HG03108 (cell line): ENCODE measurements at regions not wholly inside any gene's neighbourhood (a gene's known extent, or its start where the extent isn't known, plus 50 kb on each side); places are given as distances from the start of the nearest gene placed in this dataset.
"Not testable (repeated sequence)": the region's sequence is repeated elsewhere in the genome, so short reads cannot be mapped to it uniquely, and the experiment has no call there.

Source experiments
- ATAC-seq: cut with Tn5 transposase; IDR thresholded peaks from one replicate; pipeline ENCODE4 v1.9.1; 2021; ENCODE audit warnings: moderate library complexity; ENCODE audit not compliant: unreplicated experiment

DNA sequence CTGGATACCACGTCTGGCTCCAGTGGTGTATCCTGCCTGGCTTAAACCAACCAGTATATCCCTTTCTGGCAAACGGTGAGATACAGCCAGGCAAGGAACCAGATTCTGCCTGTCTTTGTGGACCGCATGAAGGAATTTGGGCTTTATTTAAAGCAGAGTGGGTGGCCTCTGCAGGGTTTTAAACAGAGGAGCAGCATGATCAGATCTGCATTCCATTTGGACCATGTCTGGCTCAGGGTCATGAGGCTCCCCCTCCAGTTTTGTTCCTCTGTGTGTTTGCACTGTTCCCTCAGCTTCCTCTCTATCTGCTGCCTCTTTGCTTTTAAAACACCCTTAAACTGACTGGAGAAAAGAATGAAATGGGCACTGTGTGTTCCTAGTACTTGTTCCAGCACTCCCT lies 195.0 kb downstream of the GIPC2 start:
- ATAC-seq, result no peak

DNA sequence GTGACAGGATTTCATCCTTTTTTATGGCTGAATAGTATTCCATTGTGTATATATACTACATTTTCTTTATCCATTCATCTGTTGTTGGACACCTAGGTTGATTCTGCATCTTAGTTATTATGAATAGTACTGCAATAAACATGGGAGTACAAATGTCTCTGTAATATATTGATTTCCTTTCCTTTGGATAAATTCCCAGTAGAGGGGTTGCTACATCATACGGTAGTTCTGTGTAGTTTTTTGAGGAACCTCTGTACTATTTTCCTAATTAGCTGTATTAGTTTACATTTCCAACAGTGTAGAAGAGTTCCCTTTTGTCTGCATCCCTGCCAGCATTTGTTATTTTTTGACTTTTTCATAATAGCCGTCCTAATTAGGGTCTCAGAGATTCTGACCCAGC lies 201.3 kb downstream of the GIPC2 start:
- ATAC-seq, result no peak

DNA sequence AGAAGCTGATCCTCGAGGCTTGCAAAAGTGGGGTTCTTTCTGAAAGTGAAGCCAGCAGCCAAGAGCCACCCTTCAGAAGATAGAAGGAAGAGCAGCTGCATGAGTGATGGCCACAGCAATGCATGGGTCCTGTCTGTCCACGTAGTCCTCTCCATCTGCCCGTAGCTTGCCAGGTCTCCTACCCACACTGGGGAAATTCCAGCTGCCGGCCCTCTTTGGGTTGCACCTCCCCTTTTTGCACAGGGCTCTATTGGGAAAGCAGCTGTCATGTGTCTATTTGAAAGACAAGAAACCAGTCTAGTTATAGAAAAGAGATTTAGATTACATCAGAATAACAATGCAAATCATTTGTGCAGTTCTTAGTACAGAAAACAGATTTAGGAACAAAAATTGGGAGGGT lies 204.4 kb downstream of the GIPC2 start:
- ATAC-seq, result no peak

DNA sequence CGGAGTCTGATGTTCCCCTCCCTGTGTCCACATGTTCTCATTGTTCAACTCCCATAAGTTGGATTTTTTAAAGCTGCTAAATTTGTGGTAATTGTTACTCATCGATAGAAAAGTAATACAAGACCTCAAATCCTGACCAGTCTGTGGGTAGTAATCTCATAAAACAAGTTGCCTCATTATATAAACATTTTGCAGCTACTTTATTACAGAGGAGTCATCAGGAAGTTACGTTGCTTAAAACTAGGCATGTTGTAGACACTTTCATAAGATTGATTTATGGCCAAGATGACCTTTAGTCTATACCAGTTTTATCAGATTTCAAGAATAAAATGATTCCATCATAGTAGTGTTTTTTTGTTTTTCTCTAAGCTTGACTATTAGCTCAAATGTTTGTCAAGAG lies 208.8 kb downstream of the GIPC2 start:
- ATAC-seq, result no peak

DNA sequence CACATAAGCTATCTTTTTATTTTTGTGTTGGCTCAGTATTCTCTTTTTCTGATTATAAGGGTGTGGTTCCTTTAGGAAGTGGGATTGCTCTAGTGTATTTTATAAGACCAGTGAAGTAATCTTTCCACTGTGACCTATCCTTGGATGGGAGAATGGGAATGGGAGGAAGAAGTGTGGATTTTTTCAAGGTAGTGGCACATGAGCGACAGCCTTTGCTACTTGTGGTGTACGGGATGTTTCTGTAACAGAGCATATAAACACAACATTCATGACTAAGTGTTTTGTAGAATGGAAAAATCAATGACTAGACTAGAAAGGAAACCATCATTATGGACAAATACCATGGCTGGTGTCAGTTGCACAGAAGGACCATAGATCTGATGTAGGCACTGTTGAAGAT lies 209.6 kb downstream of the GIPC2 start:
- ATAC-seq, result no peak

DNA sequence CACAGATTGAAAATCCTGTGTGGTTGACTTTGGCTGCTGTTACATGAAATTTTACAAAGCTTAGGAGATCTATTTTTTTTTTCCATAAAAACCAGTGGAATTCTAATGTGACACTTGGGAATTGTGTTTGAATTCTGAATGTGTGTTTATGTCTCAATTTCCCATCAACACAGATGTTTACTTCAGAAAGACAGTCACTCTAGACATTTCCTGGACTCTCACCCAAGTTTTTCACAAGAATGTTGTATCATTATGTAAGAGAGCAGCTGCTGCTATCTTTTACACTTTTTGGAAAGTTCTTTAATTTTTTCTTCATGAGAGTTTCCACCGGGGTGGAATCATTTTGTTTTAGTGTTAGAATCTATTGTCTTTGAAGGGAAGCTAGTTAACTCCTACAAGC lies 210.1 kb downstream of the GIPC2 start:
- ATAC-seq, result no peak

DNA sequence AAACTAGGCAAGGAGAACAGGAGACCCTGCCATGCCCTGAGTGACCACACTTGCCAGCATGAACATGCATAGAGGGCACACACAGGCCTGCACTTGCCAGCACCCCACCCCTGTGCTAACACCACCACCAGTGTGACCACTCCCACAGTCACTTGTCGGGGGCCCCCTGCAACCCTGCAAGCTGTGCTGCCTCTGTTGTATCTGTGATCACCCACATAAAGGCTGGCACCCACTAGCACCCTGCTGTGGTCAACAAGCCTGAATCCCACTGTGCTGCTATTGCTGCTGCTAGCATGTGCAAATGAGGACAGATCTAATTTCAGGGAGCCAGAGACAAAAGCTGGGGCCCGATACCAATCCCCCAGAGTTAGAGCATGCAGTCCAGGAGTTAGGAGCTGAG lies 217.7 kb downstream of the GIPC2 start:
- no peak for ATAC-seq

DNA sequence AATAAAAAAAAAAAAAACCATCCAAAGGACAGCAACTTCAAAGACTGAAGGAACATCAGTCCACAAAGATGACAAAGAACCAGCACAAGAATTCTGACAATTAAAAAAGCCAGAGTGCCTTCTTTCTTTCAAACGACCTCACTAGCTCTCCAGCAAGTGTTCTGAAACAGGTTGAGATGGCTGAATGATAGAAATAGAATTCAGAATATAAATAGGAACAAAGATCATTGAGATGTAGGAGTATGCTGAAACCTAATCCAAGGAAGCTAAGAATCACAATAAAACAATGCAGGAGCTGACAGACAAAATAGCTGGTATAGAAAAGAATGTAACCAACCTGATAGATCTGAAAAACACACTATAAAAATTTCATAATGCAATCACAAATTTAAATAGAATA lies 218.2 kb downstream of the GIPC2 start:
- no peak for ATAC-seq

DNA sequence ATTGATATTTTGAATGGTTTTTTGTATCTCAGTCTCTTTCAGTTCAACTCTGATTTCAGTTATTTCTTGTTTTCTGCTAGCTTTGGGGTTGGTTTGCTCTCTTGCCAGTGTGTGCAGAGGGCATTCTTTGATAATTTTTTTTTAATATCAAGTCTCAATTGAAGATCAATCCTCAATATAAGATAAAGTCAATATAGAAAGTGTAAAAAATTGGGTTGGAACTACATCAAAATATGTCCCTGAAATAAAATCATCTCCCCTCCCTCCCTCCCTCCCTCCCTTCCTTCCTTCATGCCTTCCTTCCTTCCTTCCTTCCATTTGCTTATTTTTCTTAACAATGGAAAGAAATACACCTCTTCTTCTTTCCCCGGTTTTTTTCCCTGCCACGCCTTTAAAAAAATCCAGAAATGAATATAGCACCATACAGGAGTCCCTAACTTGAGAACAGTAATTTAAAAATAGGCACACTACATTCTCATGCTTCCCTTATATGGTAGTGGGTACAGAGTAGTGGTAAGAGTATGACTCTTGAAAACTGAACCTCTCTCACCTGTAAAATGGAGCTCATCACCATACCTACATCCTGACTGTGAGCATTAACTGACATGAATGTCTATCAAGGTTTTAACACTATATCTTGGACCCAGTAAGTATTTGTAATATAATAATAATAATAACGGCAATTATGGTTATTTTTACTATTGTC lies 221.9 kb downstream of the GIPC2 start:
- no peak for ATAC-seq

DNA sequence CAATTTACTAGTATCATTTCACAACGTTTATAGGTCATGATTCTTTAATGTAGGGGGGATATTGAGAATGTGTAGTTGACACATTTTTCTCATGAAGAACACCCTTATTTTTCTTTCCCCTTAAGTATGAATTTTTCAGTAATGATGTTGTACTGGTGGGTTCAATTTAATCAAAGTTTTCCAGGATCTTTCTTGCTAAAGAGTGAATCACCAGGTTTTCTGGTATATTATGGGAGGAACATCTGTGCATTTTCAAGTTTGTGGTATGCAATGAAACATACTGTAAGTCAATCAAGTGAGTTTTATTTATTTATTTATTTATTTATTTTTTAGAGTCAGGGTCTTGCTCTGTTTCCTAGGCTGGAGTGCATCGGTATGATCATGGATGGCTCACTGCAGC lies 221.2 kb upstream of the PTGFR start:
- no peak for ATAC-seq

DNA sequence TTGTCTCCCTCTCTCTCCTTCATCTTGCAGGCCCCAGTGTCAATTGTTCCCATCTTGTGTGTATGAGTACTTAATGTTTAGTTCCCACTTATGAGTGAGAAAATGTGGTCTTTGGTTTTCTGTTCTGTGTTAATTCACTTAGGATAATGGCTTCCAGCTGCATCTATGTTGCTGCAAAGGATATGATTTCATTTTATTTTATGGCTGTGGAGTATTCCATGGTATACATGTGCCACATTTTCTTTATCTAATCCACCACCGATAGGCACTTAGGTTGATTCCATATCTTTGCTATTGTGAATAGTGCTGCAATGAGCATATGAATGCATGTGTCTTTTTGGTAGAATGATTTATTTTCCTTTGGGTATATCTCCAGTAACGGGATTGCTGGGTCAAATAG lies 219.4 kb upstream of the PTGFR start:
- ATAC-seq, result not testable (repeated sequence)

DNA sequence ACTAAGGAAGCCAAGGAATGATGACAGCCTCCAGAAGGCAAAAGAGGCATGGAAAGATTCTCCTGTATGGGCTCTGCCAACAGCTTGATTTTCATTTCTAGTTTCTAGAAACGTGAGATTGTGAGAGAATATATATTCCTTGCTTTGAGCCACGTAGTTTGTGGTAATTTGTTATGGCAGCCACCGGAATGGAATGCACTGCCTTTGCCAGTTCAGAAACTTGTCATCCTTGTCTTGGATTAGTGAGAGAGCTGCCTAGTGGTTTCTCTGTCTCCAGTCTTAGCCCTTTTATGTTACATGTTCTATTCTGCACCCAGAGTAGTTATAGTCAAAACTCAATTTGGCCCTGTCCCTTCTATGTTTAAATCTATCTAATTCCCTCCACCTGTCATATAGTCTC lies 216.0 kb upstream of the PTGFR start:
- no peak for ATAC-seq

DNA sequence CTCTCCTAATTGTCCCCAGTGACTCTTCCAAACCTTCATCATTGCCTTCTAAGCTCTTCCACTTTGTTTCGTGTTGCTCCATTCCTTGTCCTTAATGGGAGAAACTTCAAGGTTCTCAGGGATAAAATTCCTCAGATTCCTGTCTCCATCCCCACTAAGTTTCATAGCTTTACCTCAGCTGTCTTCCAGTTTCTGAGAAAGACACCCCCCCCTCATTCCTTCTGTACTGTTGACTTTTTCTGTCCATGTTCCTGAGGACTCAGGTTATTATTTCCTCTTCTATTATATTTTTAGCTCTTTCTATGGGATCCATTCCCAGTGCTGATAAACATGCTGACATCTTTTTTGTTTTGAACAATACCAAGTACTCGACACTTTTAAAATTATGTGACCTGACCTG lies 215.3 kb upstream of the PTGFR start:
- no peak for ATAC-seq

DNA sequence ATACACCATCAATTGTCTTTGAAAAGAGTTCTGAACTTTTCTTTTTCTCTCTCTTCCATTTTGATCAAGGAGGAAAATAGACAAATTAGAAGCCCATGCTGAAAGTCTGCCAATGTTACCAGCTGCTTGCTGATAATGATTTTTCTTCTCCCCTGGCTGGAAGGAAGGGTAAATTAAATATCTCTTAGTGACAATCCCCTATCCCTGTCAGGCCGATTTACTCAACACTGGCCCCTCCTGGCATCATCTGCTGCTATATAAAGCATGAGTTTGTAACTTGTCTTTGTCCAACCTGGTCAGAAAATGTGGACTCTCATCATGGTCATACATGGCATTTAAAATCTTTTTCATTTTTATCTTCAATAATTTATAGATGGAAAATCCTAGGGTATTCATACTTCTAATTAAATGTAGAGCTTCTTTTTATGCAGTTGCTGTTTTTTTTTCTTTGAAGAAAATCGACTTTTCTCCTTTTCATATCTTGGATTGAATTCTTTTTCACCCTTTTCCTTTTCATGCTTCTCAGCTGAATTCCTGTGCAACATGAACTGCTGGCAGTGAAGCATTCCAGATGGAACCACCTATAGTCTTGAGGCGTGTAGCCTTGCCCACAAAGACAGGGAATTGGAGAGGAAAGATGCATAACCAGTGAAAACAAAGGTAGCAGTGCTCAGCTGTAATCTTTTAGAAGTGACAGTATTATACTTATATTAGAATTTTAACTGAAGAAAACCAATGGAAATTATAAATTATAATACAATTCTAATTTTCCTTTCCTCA lies 214.7 kb upstream of the PTGFR start:
- ATAC-seq, result no peak

DNA sequence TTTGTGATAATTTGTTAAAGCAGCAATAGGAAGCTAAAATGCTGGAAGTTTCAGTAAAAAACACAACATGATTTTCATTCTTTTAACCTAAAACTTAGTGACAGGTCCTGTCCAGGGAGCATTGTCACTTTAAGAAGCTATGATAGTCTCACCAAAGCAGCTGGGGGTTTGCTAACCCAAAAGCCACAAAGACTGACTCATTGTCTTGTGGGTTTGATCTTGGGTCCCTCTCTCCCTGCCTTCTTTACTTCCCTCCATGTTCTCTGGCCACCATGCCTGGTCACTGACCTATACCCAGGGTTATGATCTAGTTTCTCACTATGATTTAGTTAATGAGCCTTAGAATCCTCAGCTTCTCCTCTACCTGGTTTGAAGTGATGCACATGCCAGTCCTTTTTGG lies 213.5 kb upstream of the PTGFR start:
- peak; percentile 58 for ATAC-seq

DNA sequence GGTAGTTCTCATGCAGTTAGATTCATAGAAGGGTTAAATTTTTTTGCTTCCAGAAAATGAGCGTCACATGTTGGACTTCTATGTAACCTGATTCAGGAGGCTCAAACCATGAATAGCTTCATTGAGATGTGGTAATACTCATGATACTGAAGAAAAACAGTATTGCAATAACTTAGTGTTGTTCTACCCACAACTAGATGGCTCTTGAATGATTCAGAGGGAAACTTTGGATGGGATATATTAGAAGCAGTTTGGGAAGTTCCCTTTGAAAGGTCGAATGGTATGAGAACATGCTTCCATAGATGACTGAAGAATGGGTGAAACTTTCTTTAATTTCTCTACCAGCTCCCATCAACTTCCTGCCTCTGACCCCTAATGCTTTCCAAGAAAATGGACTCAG lies 211.7 kb upstream of the PTGFR start:
- ATAC-seq, result no peak

DNA sequence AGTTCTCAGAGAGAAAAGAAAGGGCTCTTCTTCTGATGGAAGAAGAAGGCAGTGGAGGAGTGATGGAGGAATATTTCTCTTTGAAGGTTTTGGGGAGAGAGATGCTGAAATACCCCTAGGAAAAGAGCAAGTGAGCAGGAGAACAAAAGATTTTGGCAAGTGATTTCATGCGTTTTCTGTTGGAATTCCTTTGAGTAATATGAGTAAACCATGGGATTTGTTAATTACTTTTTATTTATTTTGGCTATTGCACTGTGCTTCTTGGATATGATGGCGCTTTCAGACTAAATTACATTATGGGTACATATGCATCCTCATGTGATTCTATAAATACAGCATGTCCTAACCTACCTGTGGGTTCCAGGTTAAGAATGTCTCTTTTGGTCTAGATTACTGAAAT lies 210.1 kb upstream of the PTGFR start:
- no peak for ATAC-seq

DNA sequence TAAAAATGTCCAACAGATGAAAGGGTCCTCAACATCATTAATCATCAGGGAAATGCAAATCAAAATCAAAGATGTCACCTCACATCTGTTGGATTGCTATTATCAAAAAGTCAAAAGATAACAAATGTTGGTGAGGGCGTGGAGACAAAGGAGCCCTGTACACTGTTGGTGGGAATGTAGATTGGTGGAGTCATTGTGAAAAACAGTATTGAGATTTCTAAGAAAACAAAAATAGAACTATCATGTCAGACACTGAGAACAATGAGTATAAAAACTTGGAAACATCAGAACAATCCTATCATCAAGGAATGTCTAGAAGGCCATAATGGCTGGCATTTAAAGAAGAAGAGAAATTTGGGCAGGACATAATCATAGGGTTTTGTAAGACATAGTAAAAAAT lies 209.2 kb upstream of the PTGFR start:
- no peak for ATAC-seq

DNA sequence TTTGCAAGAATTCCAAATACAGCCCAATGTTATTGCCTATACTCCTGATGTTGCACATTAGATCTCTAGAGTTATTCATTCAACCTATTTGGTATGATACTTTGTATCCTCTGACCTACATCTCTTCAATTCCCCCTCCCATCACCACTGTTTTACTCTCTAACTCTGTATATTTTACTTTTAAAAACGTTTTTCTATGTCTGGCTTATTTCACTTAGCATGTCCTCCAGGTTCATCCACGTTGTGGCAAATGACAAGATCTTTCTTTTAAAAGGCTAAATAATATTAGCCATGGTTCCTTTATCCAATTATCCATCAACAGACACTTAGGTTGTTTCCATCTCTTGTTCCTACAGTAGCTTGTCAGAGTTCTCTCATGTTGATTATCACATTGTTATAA lies 207.1 kb upstream of the PTGFR start:
- ATAC-seq, result no peak

DNA sequence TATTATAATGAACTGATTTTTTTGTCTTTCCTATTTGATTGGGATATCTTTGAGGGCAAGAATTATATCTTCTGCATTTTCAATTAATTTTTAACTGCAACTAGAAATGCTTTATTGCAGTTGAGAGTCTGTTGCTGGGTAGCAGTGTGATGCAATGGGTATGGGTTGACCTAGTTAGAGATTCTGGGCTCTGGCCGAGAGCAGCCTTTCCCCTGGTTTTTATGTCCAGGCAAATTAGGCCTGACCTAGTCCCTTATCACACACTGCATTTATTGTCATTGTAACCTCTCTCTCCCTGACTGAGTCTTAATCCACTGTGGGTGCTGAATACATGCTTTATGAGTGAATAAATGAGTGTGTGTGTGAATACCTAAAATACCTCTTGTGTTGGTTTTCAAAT lies 206.4 kb upstream of the PTGFR start:
- ATAC-seq, result no peak

DNA sequence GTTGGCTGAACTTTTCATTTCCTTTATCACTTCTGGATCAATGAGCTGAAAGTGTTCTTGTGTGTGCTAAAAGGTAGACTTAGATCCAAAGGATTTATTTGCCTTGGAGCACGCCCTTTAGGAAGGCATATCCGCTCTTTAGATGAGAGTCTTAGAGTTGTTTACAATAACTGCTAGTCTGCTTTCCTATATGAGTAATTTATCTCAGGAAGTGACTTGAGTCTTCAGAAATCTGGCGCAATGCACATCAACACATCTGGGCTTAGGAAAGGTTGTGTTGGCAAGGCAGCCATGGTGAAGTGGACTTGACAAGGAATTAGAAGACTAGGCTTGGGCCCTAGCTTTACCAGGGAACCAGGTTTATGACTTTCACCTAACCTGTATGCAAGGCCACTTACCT lies 204.1 kb upstream of the PTGFR start:
- no peak for ATAC-seq

DNA sequence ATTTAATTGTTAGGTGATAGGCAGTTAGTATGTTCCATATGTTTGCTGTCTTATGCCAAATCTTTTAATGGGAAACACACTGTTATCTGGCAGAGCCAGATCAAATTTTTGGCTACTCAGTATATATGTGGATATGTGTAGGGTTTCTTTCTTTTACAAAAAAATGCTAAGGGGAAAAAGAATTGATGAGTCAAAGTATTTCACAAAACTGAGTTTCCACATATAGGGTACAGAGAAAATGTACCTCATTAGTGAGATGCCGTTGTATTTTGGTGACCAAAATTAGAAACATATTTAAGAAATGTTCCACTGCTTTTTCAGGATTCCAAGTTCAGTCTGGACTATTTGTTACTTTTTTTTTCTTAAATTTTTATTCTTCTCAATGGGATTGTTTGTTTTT lies 201.2 kb upstream of the PTGFR start:
- no peak for ATAC-seq

DNA sequence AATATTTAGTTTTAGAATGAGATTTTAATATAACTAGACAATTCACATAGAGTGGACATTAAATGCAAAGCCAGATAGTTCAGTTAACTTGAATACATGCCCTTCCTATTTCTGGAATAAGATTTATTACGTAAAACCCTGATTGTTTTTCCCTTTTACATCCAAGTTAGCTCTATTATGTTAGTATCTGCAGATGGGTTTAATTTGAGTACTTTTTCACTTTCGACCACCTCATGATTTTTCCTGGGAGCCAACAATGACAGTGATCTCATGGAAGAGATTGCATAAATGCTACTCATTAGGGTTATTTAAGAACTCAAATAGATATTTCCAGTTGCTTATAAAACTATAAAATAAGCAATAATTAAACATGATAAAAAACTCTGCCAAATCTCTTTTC lies 199.4 kb upstream of the PTGFR start:
- ATAC-seq, result no peak
